ENCODE measurements at regions not wholly inside any gene's neighbourhood (a gene's known extent, or its start where the extent isn't known, plus 50 kb on each side); places are given as distances from the start of the nearest gene placed in this dataset.

DNA sequence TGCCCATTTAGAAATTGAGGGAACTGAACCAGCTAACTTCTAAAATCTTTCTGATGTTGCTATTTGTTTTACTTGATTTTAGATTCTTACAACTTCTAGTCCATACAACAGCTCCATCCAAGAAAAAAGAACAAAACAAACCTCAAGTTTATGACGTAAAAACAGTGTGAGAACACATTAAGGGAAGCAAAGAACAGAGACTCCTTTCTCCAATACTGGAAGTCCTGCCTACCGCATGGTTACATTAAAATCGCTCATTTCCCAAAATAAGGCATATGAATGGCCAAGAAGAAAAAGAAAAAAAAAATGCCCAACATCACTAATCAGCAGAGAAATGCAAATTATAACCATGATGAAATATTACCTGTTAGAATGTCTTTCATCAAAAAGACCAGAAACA is 110.0 kb downstream of the TRIB2 start:
- H3K27me3 ChIP-seq (ENCODE audit: control insufficient read depth, insufficient read depth, low read length), result no peaks in the 10 kb centered on the region
- H3K4me3 ChIP-seq (ENCODE audit: low read depth in 2 of 2, low read length in 2 of 2), result no peak overlapping the region
- BruUV-seq (replicated peaks), result no TSS peak
- in situ Hi-C loops (cut with HindIII; ENCODE audit: low pct_unique_long_range_greater_than_20kb, low sequenced_read_pairs), result no loop called here
- no peak overlapping the region for H3K27ac ChIP-seq (ENCODE audit: low read length)
- TF ChIP-seq CTCF (IDR thresholded peaks at IDR 0.05), result no peak
- no peak for TF ChIP-seq SIN3A (IDR thresholded peaks at IDR 0.05; ENCODE audit: borderline replicate concordance, insufficient read depth, low read depth, low read length)
- no peak for TF ChIP-seq POLR2AphosphoS5 (IDR thresholded peaks at IDR 0.05; ENCODE audit: low read depth, low read length)
- no peak for TF ChIP-seq REST (IDR thresholded peaks at IDR 0.05; ENCODE audit: insufficient read depth in 1 of 2, low read depth in 2 of 2, low read length in 1 of 2)
- TF ChIP-seq TCF7L2 (IDR thresholded peaks at IDR 0.05; ENCODE audit: low read depth, low read length), result no peak
- CTCF ChIA-PET, result no interaction called here
- H3K4me1 ChIP-seq (ENCODE audit: control insufficient read depth, insufficient read depth, low read length), result no peaks in the 10 kb centered on the region
- DNase-seq (ENCODE audit: low read depth, low spot score), result no peak
- no peak for ATAC-seq
- H3K9me3 ChIP-seq (ENCODE audit: control insufficient read depth, insufficient read depth, low read depth, low read length), result no peaks in the 10 kb centered on the region
- no peaks in the 10 kb centered on the region for H3K36me3 ChIP-seq (ENCODE audit: control insufficient read depth, insufficient read depth, low read length)
- intact Hi-C loops (cut with micrococcal nuclease; ENCODE audit: unreplicated experiment), result no loop called here
- POLR2A ChIA-PET, result no interaction called here

DNA sequence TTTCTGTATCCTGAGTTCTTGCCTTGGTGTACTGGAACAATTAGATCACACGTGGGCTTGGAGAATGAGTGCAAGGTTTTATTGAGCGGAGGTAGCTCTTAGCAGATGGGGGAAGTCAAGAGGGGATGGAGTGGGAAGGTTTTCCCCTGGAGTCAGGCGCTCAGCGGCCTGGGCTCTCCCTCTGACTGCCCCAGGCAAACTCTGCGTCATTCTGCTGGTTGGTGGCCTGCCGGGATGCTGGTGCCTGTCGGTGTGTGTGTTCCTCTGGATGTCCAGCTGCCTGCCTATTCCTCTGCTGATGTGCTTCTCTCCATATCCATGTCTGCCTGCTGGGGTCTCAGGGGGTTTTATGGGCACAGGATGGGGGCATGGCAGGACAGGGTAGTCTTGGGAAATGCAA is 111.0 kb downstream of the TRIB2 start:
- H3K36me3 ChIP-seq (ENCODE audit: control insufficient read depth, insufficient read depth, low read length), result no peaks in the 10 kb centered on the region
- ATAC-seq (no peak), DNase-seq (ENCODE audit: low read depth, low spot score) (no peak)
- BruUV-seq (replicated peaks), result no TSS peak
- H3K9me3 ChIP-seq (ENCODE audit: control insufficient read depth, insufficient read depth, low read depth, low read length), result no peaks in the 10 kb centered on the region
- in situ Hi-C loops (cut with HindIII; ENCODE audit: low pct_unique_long_range_greater_than_20kb, low sequenced_read_pairs) (no loop called here), intact Hi-C loops (cut with micrococcal nuclease; ENCODE audit: unreplicated experiment) (no loop called here)
- no peak overlapping the region for H3K27ac ChIP-seq (ENCODE audit: low read length)
- H3K4me3 ChIP-seq (ENCODE audit: low read depth in 2 of 2, low read length in 2 of 2), result no peak overlapping the region
- ChIA-PET CTCF (no interaction called here), POLR2A (no interaction called here)
- no peaks in the 10 kb centered on the region for H3K27me3 ChIP-seq (ENCODE audit: control insufficient read depth, insufficient read depth, low read length)
- no peaks in the 10 kb centered on the region for H3K4me1 ChIP-seq (ENCODE audit: control insufficient read depth, insufficient read depth, low read length)
- no peak for TF ChIP-seq POLR2AphosphoS5 (IDR thresholded peaks at IDR 0.05; ENCODE audit: low read depth, low read length)
- no peak for TF ChIP-seq SIN3A (IDR thresholded peaks at IDR 0.05; ENCODE audit: borderline replicate concordance, insufficient read depth, low read depth, low read length)
- TF ChIP-seq REST (IDR thresholded peaks at IDR 0.05; ENCODE audit: insufficient read depth in 1 of 2, low read depth in 2 of 2, low read length in 1 of 2), result no peak
- TF ChIP-seq TCF7L2 (IDR thresholded peaks at IDR 0.05; ENCODE audit: low read depth, low read length), result no peak
- TF ChIP-seq CTCF (IDR thresholded peaks at IDR 0.05), result no peak

Measured in Panc1 (cell line).